Stimulated activated CD4-positive, alpha-beta T cell treated with anti-CD3 and anti-CD28 coated beads, Interleukin-1b, Interleukin-23, amount 100 ng/mL, for 24 hours (primary cell): ENCODE measurements at regions not wholly inside any gene's neighbourhood (a gene's known extent, or its start where the extent isn't known, plus 50 kb on each side); places are given as distances from the start of the nearest gene placed in this dataset.
"Not testable (repeated sequence)": the region's sequence is repeated elsewhere in the genome, so short reads cannot be mapped to it uniquely, and the experiment has no call there.

Experiments used
- DNase-seq, 4 experiments: peaks; one replicate each; pipeline ENCODE4 v3.0.0-alpha.2; 2020; ENCODE audit warnings: low read depth in 4 of 4, low spot score in 1 of 4

- no peak for DNase-seq
Measured at GRCh38 chr6:67916399-67916798, 718.7 kb upstream of the ADGRB3 start.

DNA sequence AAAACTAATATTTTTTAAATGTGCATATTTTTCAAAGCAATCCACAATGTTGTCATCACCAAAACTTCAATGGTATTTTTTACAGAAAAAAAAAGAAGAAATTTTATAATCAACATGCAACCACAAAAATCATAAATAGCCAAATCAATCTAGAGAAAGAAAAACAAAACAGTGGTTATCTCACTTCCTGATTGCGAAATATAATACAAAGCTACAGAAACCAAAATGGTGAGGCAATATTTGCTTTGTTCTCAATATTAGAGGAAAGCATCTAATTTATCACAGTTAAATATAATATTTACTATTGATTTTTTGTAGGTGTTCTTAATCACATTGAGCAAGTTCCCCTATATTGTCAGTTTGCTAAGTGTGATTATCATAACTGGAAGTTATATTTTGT lies 720.7 kb upstream of the ADGRB3 start:
- DNase-seq = no peak

DNA sequence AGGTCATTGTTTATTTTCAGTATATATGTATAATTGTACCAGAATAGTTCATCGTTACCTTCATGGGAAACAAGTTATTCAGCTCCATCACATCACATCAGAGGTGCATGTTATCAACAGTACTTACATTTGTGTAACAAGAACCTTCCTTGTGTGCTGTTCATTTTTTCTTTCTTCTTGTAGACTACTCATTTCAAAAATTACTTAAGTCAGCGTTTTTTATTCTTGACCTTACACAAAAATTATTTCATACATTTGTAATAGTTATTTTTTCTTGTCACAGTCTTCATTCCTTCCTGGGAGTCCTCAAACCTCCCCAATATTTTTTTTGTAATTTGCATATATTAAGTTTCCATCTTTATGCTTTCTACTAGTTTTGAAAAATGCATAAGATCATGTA lies 725.7 kb upstream of the ADGRB3 start:
- no peak for DNase-seq

DNA sequence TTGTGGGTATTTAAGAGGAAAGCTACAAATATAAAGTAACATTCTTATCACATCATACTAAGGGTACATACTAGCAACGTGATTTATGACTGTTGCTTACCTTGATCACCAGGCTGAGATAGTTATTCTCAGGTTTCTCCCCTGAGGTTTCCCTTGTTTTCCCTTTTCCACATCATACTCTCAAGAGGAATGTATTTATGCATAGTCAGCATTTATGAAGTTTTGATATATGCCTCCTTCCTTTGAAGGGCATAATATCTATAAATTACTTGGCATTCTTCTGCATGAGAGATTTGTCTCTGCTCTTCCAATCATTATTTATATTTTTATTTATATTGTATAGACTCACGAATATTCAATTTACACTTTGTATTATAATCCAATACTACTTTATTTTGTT lies 726.7 kb upstream of the ADGRB3 start:
- DNase-seq = no peak

DNA sequence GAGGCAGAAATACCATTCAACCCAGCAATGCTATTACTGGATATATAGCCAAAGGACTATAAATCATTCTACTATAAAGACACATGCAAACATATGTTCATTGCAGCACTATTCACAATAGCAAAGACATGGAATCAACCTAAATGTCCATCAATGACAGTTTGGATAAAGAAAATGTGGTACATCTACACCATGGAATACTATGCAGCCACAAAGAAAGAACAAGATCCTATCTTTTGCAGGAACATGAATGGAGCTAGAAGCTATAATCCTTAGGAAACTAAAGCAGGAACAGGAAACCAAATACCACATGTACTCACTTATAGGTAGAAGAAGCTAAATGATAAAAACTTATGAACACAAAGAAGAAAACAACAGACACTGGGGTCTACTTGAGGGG lies 730.3 kb upstream of the ADGRB3 start:
- DNase-seq = not testable (repeated sequence)

GRCh38 chr6:67898875-67899274 lies 736.2 kb upstream of the ADGRB3 start:
- DNase-seq = no peak

DNA sequence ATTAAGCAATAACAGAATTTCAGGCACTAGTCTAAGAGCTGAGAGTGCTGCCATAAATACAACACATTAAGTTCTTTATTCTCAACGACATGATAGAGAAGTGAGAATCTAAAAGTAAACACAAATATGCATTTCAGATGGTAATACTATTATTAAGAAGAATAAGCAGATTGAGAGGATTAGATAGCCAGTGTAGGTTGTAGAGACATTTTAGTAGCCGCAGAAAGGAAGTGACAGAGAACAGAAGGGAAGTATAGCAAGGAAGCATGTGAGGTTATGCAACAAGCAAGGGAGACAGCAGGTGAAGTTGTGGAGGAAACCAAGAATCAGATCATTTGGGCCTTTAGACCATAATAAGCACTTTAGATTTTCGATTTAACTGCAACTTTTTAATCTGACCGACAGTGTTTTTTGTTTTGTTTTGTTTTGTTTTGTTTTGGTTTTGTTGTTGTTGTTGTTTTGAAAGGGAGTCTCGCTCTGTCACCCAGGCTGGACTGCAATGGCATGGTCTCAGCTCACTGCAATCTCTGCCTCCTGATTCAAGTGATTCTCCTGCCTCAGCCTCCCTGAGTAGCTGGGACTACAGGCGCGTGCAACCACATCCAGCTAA lies 737.0 kb upstream of the ADGRB3 start:
- DNase-seq = no peak

DNA sequence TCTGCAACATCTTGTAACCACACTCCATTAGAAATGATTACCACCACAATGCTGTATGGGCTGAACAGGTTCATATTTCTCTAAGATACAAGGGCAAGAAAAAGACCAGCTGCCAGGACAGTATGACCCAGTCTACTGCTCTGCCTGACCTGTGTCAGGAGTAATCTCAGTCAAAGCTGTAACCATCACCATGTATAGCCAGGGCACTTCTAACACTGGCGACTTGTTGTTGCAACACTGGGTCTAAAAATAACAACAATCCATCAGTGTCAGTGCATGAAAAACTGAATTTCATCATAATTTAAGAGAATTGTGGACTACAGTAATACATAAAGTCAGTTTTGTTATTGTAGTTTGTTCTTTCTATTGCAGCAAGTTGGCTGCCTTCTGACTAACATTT lies 738.6 kb upstream of the ADGRB3 start:
- no peak for DNase-seq

DNA sequence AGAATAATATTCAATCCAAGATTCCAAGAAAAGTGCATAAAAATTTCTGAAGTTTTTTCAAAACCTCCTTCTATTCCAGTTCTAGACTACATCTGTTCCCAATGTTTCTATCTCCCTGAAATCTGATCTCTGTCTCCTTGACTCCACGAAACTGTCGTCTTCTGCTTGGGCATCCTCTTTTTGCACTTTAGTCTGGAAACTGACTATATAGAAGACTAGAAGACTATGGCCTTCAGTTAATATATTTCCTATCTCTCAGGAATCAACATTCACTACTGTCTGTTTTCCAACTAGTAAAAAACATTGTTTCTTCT lies 745.4 kb upstream of the ADGRB3 start:
- no peak for DNase-seq

DNA sequence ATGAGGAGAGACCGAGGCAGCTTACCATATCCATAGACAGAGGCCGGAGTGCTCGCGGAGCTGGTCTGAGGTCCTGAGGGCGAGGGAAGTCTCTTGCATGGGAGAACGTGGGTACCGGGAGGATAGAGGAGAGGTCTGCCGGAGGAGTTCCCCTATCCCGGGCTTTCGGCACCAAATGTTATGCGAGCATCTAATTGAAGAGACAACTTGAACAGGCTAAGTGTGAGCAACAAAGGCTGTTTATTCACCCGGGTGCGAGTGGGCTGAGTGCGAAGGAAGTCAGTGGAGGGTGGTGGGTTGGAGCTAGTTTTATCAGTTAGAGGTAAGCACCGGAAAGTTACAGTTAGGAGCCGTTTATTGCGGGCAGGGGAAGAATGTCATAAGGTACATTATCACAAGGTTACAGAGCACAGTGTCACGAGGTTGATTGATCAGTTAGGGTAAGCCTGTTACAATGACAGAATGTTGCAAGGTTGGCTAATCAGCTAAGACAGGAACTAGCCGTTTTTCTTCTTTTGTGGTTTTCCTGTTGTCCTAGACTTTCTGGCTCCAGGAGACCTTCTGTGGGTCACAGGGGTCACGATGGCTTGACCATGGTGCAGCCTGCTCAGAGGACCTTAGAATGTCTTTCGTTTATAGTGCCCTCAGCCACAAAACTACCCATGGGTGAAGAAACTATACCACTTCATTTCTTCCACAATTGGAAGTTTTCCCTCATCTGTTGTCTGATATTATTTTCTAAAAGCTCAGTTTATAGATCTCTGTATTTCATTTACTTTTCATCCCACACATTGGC lies 746.0 kb upstream of the ADGRB3 start:
- DNase-seq = no peak

- DNase-seq = no peak
Measured at GRCh38 chr6:67888546-67888885, 746.6 kb upstream of the ADGRB3 start.

GRCh38 chr6:67887747-67888545 lies 747.1 kb upstream of the ADGRB3 start:
- DNase-seq = no peak

GRCh38 chr6:67887419-67887746 lies 747.7 kb upstream of the ADGRB3 start:
- no peak for DNase-seq

DNA sequence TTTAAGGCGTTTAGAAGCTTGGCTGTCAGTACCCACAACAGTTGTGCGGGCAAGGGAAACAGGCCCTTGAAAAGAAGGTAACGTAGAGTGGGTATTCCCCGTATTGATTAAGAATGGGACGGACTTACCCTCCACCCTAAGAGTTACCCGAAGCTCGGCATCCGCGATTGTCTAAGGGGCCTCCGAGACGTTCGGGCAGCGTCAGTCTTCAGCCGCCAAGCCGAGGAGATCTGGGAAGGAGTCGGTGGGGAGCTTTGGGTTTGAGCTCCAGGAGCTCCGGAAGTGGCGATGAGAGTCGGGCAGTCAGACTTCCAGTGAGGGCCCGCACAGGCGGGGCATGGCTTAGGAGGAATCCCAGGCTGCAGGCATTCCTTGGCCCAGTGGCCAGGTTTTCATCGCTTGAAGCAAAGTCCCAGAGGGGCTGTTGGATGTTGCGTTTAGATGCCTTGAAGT lies 748.2 kb upstream of the ADGRB3 start:
- DNase-seq = no peak

- DNase-seq = no peak
Measured at GRCh38 chr6:67886036-67886707, 748.9 kb upstream of the ADGRB3 start.

- no peak for DNase-seq
Measured at GRCh38 chr6:67885081-67886033, 749.7 kb upstream of the ADGRB3 start.

- DNase-seq = no peak
Measured at GRCh38 chr6:67884442-67884841, 750.6 kb upstream of the ADGRB3 start.

DNA sequence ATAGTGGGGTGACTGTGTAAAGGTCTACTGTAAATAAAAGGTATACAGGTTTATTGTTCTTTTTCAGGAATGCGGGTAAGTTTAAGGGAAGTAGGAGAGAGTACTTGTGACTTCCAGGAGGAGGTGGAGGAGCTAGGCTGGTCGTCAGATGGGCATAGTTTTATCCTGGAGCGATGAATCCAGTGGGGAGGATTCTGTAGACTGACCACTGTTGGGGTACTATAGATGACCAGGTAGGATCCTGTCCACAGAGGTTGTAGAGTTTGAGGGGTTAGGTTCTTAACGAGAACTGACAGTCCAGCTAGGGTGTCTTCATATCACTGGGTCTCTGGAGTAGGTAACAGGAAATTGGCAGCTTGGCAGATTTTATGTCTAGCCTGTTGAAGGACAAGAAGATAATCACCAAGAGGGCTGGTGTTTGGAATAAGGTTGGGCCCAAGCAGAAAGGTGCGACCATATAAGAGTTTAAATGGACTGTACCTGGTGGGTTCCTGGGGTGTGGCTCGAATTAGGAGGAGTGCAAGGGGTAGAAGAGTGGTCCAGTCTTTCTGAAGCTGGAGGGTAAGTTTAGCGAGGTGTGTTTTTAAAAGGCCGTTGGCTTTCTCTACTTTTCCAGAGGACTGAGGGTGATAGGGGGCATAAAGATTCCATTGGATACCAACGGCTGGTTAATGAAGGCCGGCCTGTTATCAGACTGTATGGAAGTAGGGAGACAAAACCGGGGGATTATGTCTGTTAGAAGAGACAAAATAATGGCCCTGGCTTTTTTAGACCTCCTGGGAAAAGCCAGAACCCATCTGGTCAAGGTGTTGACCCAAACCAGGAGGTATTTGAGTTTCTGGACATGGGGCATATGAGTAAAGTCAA lies 751.3 kb upstream of the ADGRB3 start:
- DNase-seq = no peak

- no peak for DNase-seq
Measured at GRCh38 chr6:67882436-67883311, 752.4 kb upstream of the ADGRB3 start.
